ENCODE measurements at regions not wholly inside any gene's neighbourhood (a gene's known extent, or its start where the extent isn't known, plus 50 kb on each side); places are given as distances from the start of the nearest gene placed in this dataset.

DNA sequence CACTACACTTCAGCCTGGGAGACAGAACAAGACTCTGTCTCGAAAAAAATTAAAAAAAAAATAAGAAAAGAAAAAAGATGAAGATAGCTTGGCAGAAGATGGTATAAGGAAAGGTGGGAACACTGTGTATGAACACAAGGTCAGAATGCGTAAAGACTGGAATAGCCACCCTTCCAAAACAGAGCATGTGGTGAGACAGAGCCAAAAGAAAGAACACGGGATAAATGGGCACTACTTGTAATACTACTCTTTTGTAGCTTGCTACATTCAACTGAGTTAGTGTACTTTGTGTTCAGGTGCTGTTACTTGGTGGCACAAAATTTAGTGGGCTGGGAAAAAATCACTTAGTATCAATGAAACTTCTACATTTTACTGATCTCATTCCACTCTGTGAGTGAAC is 628.6 kb upstream of the KIRREL3 start:
- TF ChIP-seq FOS (IDR thresholded peaks at IDR 0.05; ENCODE audit: borderline replicate concordance, insufficient read depth, low read length) = no peak
- TF ChIP-seq, protein P1, sequence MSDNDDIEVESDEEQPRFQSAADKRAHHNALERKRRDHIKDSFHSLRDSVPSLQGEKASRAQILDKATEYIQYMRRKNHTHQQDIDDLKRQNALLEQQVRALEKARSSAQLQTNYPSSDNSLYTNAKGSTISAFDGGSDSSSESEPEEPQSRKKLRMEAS (IDR thresholded peaks at IDR 0.05; ENCODE audit: insufficient read depth, insufficient read length) = no peak
- no peak for TF ChIP-seq POLR2AphosphoS5 (IDR thresholded peaks at IDR 0.05; ENCODE audit: insufficient read depth, low read depth, low read length)
- TF ChIP-seq EZH2 (IDR thresholded peaks at IDR 0.05; ENCODE audit: borderline replicate concordance, low read depth, low read length, severe bottlenecking) = no peak
- TF ChIP-seq, protein P2, sequence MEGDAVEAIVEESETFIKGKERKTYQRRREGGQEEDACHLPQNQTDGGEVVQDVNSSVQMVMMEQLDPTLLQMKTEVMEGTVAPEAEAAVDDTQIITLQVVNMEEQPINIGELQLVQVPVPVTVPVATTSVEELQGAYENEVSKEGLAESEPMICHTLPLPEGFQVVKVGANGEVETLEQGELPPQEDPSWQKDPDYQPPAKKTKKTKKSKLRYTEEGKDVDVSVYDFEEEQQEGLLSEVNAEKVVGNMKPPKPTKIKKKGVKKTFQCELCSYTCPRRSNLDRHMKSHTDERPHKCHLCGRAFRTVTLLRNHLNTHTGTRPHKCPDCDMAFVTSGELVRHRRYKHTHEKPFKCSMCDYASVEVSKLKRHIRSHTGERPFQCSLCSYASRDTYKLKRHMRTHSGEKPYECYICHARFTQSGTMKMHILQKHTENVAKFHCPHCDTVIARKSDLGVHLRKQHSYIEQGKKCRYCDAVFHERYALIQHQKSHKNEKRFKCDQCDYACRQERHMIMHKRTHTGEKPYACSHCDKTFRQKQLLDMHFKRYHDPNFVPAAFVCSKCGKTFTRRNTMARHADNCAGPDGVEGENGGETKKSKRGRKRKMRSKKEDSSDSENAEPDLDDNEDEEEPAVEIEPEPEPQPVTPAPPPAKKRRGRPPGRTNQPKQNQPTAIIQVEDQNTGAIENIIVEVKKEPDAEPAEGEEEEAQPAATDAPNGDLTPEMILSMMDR (IDR thresholded peaks at IDR 0.05; ENCODE audit: extremely low read depth in 1 of 2, insufficient read depth in 1 of 2, low read depth in 1 of 2, low read length in 2 of 2) = no peak
- TF ChIP-seq POLR2A (IDR thresholded peaks at IDR 0.05; ENCODE audit: low read depth, low read length) = no peak
- TF ChIP-seq MYC (IDR thresholded peaks at IDR 0.05; ENCODE audit: low read depth, low read length) = no peak

All from endothelial cell of umbilical vein (primary cell).